OCI-LY7 (cell line): ENCODE measurements at regions not wholly inside any gene's neighbourhood (a gene's known extent, or its start where the extent isn't known, plus 50 kb on each side); places are given as distances from the start of the nearest gene placed in this dataset.

Source experiments
- BruUV-seq: library from RNA; stranded (reverse); fragments of 400-500 nt; replicated peaks from 2 replicates; lab custom pipeline; 2021; lab: Mats Ljungman, UMichigan
- CTCF ChIA-PET: fragments of 300-600 bp; sonication (Branson Sonifier 250); formaldehyde crosslinking; loops from one replicate; lab custom pipeline; 2022; ENCODE audit warnings: antibody characterized with exemption; ENCODE audit not compliant: unreplicated experiment; lab: Charles Lee
- POLR2A ChIA-PET: fragments of 300-600 bp; sonication (Branson Sonifier 250); formaldehyde crosslinking; loops from one replicate; lab custom pipeline; 2022; ENCODE audit warnings: antibody characterized with exemption; lab: Charles Lee
- DNase-seq: peaks from one replicate; pipeline ENCODE4 v3.0.0-alpha.2; 2015; ENCODE audit warnings: low spot score
- H2AFZ ChIP-seq: fragments of 200-600 bp; sonication (generic), shearing (Covaris generic); 2 replicates; pipeline ENCODE4 v1.6.1; 2014; ENCODE audit warnings: mild to moderate bottlenecking, antibody characterized with exemption, low read length, moderate library complexity
- H3K27ac ChIP-seq: fragments of 200-600 bp; sonication (generic); 2 replicates; pipeline ENCODE4 v1.5.1; 2014; ENCODE audit warnings: mixed run types, low read depth, mild to moderate bottlenecking, moderate library complexity, low read length, inconsistent platforms; ENCODE audit not compliant: poor library complexity, severe bottlenecking
- H3K36me3 ChIP-seq: fragments of 200-600 bp; sonication (generic); 2 replicates; pipeline ENCODE4 v1.6.1; 2014; ENCODE audit warnings: mild to moderate bottlenecking, antibody characterized with exemption, low read length, moderate library complexity, mixed read lengths; ENCODE audit not compliant: insufficient read depth
- H3K4me1 ChIP-seq: fragments of 200-600 bp; sonication (generic); 2 replicates; pipeline ENCODE4 v1.5.1; 2014; ENCODE audit warnings: mild to moderate bottlenecking, low read length; ENCODE audit not compliant: insufficient read depth, poor library complexity, severe bottlenecking
- H3K4me2 ChIP-seq: fragments of 200-600 bp; sonication (generic); 2 replicates; pipeline ENCODE4 v1.6.1; 2014; ENCODE audit warnings: mild to moderate bottlenecking, low read length
- H3K4me3 ChIP-seq: fragments of 200-600 bp; sonication (generic); 2 replicates; pipeline ENCODE4 v1.5.1; 2014; ENCODE audit warnings: mild to moderate bottlenecking, low read depth, low read length; ENCODE audit not compliant: poor library complexity, severe bottlenecking
- H3K79me2 ChIP-seq: fragments of 200-600 bp; sonication (generic); 2 replicates; pipeline ENCODE4 v1.6.1; 2016; ENCODE audit warnings: low read depth, mild to moderate bottlenecking, low read length, moderate library complexity, mixed read lengths; ENCODE audit not compliant: insufficient read depth
- H3K9me2 ChIP-seq: fragments of 200-600 bp; sonication (generic); 2 replicates; pipeline ENCODE4 v1.6.1; 2016; ENCODE audit warnings: mild to moderate bottlenecking, low read length, mixed read lengths; ENCODE audit not compliant: insufficient read depth
- H3K9me3 ChIP-seq: fragments of 200-600 bp; sonication (generic); 2 replicates; pipeline ENCODE4 v1.6.1; 2014; ENCODE audit warnings: mild to moderate bottlenecking, mixed run types, low read length, mixed read lengths
- H4K20me1 ChIP-seq: fragments of 200-600 bp; sonication (generic); 2 replicates; pipeline ENCODE4 v1.6.1; 2014; ENCODE audit warnings: mild to moderate bottlenecking, antibody characterized with exemption, low read length, moderate library complexity, mixed read lengths; ENCODE audit not compliant: insufficient read depth
- CTCF ChIP-seq: fragments of 200-600 bp; sonication (generic); conservative IDR thresholded peaks from 2 replicates; pipeline ENCODE4 v1.5.1; 2014; ENCODE audit warnings: mild to moderate bottlenecking, antibody characterized with exemption, low read length, moderate library complexity, mixed read lengths
- EZH2phosphoT487 ChIP-seq: fragments of 200-600 bp; sonication (generic); IDR thresholded peaks from 2 replicates; pipeline ENCODE4 v1.6.1; 2018; ENCODE audit warnings: low read depth, borderline replicate concordance, mild to moderate bottlenecking, mixed run types, antibody characterized with exemption, low read length, moderate library complexity, mixed read lengths
- intact Hi-C: fragments of 100-400 bp; cut with micrococcal nuclease; formaldehyde crosslinking; loops from one replicate; pipeline ENCODE4 v1.10.0; 2022; ENCODE audit not compliant: unreplicated experiment

- intact Hi-C loops = no loop called here
- no TSS peak for BruUV-seq
- Histone ChIP-seq H3K4me1 (no peaks in the 10 kb centered on the region), H3K9me2 (no peaks in the 10 kb centered on the region), H4K20me1 (no peaks in the 10 kb centered on the region), H3K4me3 (no peak overlapping the region), H3K27ac (no peak overlapping the region), H3K4me2 (no peak overlapping the region), H3K9me3 (no peaks in the 10 kb centered on the region), H3K79me2 (no peaks in the 10 kb centered on the region), H3K36me3 (no peaks in the 10 kb centered on the region), H2AFZ (no peak overlapping the region)
- no peak for DNase-seq
- TF ChIP-seq EZH2phosphoT487 (no peak), CTCF (no peak)
- POLR2A ChIA-PET = no interaction called here
- CTCF ChIA-PET = no interaction called here
Measured at GRCh38 chr2:147589127-147589526, 255.7 kb upstream of the ACVR2A start.

DNA sequence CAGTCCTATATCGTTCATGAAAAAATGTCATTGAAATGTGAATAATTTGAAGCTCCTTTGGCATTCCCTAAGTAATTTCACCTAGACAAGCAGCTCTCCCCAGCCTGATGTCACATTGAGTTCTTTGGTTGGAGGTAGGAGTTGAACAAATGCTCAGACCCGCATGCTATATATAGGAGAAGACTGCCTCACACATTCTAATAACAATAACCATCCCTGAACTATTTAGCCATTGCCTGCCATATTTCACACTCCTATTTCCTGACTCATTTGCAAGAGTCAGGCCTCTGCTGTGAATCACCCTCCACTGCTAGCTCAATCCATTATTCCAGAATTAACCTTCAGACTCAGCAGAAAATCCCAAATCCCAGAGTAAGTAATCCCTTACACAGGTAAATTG is 256.6 kb upstream of the ACVR2A start:
- BruUV-seq = no TSS peak
- no peak for DNase-seq
- no peak overlapping the region for H3K27ac ChIP-seq
- ChIA-PET CTCF (no interaction called here), POLR2A (no interaction called here)
- H2AFZ ChIP-seq = no peak overlapping the region
- intact Hi-C loops = no loop called here
- H3K79me2 ChIP-seq = no peaks in the 10 kb centered on the region
- no peaks in the 10 kb centered on the region for H4K20me1 ChIP-seq
- H3K9me3 ChIP-seq = no peaks in the 10 kb centered on the region
- H3K36me3 ChIP-seq = no peaks in the 10 kb centered on the region
- no peaks in the 10 kb centered on the region for H3K9me2 ChIP-seq
- H3K4me1 ChIP-seq = no peaks in the 10 kb centered on the region
- H3K4me2 ChIP-seq = no peak overlapping the region
- H3K4me3 ChIP-seq = no peak overlapping the region
- TF ChIP-seq CTCF (no peak), EZH2phosphoT487 (no peak)

- no peak overlapping the region for H3K4me3 ChIP-seq
- intact Hi-C loops = no loop called here
Measured at GRCh38 chr2:147578529-147578928, 266.3 kb upstream of the ACVR2A start.

More at GRCh38 chr2:147578529-147578928, 266.3 kb upstream of the ACVR2A start:
- Histone ChIP-seq H2AFZ (no peak overlapping the region), H3K9me2 (no peaks in the 10 kb centered on the region), H3K36me3 (no peaks in the 10 kb centered on the region), H3K4me1 (no peaks in the 10 kb centered on the region), H3K79me2 (no peaks in the 10 kb centered on the region), H4K20me1 (no peaks in the 10 kb centered on the region), H3K27ac (no peak overlapping the region), H3K4me2 (no peak overlapping the region), H3K9me3 (no peaks in the 10 kb centered on the region)
- ChIA-PET CTCF (no interaction called here), POLR2A (no interaction called here)
- no TSS peak for BruUV-seq
- no peak for TF ChIP-seq EZH2phosphoT487
- no peak for TF ChIP-seq CTCF
- DNase-seq = no peak
